NCI-H1436 (cell line): ENCODE measurements at regions not wholly inside any gene's neighbourhood (a gene's known extent, or its start where the extent isn't known, plus 50 kb on each side); places are given as distances from the start of the nearest gene placed in this dataset.

Source experiments
- DNase-seq: peaks from one replicate; lab custom pipeline; 2025; lab: John Stamatoyannopoulos, UW

GRCh38 chr3:178152988-178153387 is 383.2 kb upstream of the KCNMB2 start:
- no peak for DNase-seq

- no peak for DNase-seq
Measured at GRCh38 chr3:178155521-178155920, 380.7 kb upstream of the KCNMB2 start.

- no peak for DNase-seq
Measured at GRCh38 chr3:178156301-178156700, 379.9 kb upstream of the KCNMB2 start.

DNA sequence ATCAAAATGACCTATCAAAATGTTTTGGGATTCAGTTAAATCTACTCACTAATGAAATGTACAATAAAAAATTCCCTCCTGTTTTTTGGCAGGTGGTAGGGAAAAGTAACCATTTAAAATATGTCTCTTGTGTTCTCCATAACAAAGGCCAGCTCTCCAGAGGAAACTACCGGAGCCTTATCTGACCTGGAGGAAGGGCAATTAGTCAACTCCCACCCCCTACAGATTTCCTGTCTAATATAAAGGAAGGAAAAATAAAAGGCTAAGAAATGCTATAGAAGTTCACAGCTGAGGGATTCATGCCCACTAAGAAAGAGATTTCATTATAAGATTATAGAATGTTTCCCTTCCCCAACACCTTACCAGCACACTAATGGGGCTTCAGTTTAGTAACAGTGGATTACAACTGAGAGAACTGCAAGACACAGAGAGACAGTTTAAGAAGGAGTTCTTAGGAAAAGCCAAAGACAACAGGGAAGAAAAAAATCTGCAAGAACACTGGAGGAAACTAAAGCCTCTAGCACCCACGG is 376.5 kb upstream of the KCNMB2 start:
- no peak for DNase-seq

DNA sequence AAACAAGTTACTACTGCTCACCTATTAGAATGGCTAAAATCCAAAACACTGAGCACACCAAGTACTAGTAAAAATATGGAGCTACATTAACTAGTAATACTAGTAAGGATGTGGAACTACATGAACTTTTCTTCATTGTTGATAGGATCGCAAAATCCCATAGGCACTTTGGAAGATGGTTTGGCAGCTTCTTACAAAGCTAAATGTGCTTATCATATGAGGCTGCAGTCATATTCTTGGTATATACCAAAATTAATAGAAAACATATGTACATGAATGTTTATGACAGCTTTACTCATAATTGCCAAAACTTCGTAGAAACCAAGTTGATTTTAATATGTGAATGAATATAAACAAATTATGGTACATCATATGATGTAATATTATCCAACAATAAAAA is 366.8 kb upstream of the KCNMB2 start:
- DNase-seq = no peak

GRCh38 chr3:178170698-178171535 is 365.3 kb upstream of the KCNMB2 start:
- no peak for DNase-seq

- no peak for DNase-seq
Measured at GRCh38 chr3:178172121-178172520, 364.1 kb upstream of the KCNMB2 start.

DNA sequence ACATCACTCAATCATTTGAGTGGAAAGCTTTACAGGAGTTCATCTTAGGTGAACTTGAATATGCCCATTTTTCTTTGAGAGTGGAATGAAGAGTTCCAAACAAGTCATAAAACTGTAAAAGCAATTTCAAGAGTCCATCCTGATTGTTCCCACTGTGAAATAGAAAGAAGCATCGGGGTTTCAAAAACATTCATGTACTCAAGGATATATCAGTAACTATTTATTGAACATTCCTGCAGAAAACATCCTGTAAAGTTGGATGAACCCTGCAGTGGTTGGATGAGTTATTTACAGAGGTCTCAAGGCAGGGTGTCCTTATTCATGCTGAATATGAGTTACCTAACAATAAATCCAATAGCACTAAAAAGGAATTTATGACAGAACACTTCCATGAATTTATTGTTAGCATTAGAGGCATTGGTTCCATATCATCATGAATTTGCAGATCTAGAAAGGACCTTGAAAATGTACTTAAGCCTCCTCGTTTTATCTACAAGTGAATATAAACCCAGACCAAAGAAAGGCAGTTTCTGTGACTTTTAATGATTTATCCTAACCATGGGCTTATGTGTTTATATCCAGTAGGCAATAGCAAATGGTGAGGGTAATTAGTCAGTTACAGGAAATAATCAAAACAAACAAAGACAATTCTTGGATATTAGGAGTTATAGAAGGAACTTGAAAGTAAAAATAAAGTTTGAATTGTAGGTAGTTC is 361.9 kb upstream of the KCNMB2 start:
- DNase-seq = no peak

GRCh38 chr3:178181088-178181487 is 355.1 kb upstream of the KCNMB2 start:
- DNase-seq = no peak

- no peak for DNase-seq
Measured at GRCh38 chr3:178181784-178182183, 354.5 kb upstream of the KCNMB2 start.

DNA sequence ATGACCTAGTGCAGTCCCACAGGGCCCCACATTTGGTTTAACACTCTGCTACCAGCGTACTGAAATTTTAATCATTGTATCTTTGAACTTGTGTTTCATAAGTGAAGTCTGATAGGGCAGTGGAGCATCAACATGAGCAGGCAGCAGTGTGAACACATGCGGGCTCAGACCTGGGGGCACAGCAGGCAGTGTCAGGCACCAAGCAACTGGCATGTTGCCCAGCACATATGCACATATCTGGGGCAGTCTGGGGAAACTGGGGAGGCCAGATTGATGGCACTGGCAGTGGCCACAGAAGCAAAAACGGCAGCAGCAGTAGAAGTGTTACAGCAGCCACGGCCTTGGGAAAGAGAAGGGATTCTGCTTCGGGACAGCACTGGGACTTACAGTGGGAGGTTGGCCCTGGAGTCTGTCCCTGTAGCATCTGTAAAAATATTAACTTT is 353.9 kb upstream of the KCNMB2 start:
- no peak for DNase-seq

DNA sequence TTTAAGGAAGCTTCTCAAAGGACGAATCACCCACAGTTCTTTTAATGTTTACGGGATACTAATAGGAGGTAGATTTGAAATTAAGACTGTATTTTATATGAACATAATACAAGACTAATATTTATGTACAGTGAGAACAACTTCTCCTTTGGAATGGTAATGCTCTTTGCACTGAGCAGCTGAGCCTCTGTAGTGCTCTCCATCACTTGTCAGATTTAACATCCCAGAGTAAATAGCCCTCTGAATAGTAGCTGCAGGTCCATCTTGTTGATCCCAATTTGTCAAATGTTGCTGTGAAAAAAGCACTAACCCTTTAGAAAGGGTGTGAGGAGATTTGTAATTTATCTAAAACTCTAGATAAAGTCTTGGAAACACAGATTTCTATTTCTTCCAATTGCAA is 351.4 kb upstream of the KCNMB2 start:
- no peak for DNase-seq

DNA sequence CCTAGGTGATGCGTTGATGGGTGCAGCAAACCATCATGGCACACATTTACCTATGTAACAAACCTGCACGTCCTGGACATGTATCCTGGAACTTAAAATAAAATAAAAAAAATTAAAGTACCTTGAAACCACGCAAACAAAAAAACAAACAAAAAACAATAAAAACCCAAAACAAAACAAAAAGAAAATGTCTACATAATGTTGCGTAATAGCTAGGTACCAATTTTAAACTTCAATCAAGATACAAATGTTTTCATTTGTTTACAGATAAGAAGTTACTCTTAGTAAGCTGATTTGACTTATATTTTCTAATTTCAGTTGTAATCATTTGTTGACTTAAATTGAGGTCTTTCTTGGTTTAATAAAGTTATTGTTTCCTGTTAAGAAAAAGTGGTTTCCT is 349.6 kb upstream of the KCNMB2 start:
- DNase-seq = no peak

DNA sequence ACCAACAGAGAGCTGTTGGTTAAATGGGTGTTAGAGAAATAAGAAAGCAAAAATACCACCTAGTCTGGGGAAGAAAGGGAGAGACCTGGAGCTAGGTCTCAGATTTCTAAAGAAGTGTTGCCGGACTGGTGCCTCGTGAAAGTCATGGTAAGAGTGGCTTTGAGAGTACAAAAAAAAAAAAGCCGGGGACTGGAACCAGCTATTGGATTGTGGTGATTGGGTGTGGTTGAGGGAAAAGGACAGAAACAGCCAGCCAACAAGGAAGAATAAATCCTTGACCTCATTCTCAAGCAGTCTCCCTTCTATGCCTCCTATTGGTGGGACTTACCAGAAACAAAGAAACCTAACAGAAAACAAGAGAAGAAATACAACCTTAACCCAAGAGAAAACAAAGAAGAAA is 346.4 kb upstream of the KCNMB2 start:
- no peak for DNase-seq

- no peak for DNase-seq
Measured at GRCh38 chr3:178193846-178194245, 342.4 kb upstream of the KCNMB2 start.

GRCh38 chr3:178194539-178194938 is 341.7 kb upstream of the KCNMB2 start:
- no peak for DNase-seq

DNA sequence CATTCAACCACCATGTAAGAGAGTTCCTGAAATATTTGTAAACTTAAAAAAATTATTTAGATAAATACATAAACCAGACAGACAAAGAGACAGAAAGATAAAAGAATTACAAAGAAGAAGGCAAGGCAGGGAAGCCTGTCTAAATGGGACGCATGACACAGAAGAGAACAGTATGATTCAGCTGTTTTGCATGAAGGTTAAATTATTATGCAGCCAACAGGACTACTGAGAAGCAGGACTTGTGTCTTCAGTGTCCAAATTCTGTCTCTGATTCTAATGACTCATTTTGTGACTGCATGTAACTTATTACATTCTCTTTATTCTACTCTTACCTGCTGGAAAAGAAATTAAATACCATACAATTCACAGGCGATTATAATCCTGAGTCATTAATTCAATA is 340.4 kb upstream of the KCNMB2 start:
- DNase-seq = no peak

DNA sequence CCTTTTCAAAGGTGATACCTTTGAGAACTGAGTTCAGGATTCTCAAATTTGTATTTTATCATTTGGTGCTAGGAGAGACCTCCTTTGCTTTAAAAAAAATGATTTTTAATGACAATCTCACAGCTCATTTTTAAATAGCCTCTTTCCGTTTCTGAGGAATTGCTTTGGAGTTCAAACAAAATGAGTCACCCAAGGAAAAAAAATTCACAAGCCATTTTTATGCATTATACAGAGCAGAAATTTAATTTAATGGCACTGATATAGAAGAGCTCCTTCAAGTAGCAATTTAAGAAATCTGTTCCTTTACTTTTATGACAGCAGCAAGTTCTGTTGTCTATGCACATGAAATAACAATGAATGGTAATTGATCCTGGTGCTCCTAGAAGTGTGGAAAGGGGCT is 337.9 kb upstream of the KCNMB2 start:
- no peak for DNase-seq

- no peak for DNase-seq
Measured at GRCh38 chr3:178200316-178200715, 335.9 kb upstream of the KCNMB2 start.

DNA sequence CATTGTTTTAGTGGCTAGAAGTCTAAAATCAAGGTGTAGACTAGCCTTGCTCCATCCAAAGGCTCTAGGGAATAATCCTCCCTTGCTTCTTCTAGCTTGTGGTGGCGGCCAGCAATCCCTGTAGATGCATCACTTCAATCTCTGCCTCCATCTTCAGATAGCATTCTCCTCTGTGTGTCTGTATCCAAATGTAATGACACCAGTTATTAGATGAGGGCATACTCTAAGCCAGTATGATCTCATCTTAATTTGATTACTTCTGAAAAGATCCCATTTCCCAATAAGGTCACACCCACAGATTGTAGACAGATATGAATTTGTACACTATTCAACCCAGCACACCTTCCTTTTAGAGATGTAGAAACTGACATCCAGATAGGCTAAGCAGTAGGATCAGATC is 334.5 kb upstream of the KCNMB2 start:
- peak; percentile 20 for DNase-seq

GRCh38 chr3:178202194-178202593 is 334.0 kb upstream of the KCNMB2 start:
- DNase-seq = peak; percentile 70

GRCh38 chr3:178203165-178203564 is 333.1 kb upstream of the KCNMB2 start:
- DNase-seq = no peak

GRCh38 chr3:178203650-178204049 is 332.6 kb upstream of the KCNMB2 start:
- no peak for DNase-seq
